Ectodermal cell (in vitro differentiated cells): ENCODE measurements at regions not wholly inside any gene's neighbourhood (a gene's known extent, or its start where the extent isn't known, plus 50 kb on each side); places are given as distances from the start of the nearest gene placed in this dataset.

Experiments used
- H3K27ac ChIP-seq: 2 replicates; pipeline ENCODE4 v1.7.0; 2013; ENCODE audit warnings: mild to moderate bottlenecking, low read depth, low read length; ENCODE audit not compliant: insufficient read depth, poor library complexity, severe bottlenecking
- H3K27me3 ChIP-seq: 2 replicates; pipeline ENCODE4 v1.7.0; 2013; ENCODE audit warnings: mild to moderate bottlenecking, low read length; ENCODE audit not compliant: insufficient read depth, control insufficient read depth, poor library complexity, severe bottlenecking
- H3K36me3 ChIP-seq: one replicate; pipeline ENCODE4 v1.7.0; 2013; ENCODE audit warnings: low read length; ENCODE audit not compliant: control insufficient read depth, insufficient read depth
- H3K4me1 ChIP-seq: one replicate; pipeline ENCODE4 v1.7.0; 2013; ENCODE audit warnings: low read length; ENCODE audit not compliant: control insufficient read depth, insufficient read depth
- H3K4me3 ChIP-seq: 2 replicates; pipeline ENCODE4 v1.7.0; 2013; ENCODE audit warnings: low read depth, low read length, control low read depth; ENCODE audit not compliant: insufficient read depth
- H3K9me3 ChIP-seq: 2 replicates; pipeline ENCODE4 v1.7.0; 2013; ENCODE audit warnings: mild to moderate bottlenecking, low read length, moderate library complexity; ENCODE audit not compliant: control insufficient read depth
- WGBS, 2 experiments: methylation state at CpG; one replicate each; pipeline ENCODE4 v1.1.7; 2013; ENCODE audit warnings: missing lambda C conversion rate in 2 of 2; 5-methylcytosine and 5-hydroxymethylcytosine counted together

- no peaks in the 10 kb centered on the region for H3K36me3 ChIP-seq
- no peaks in the 10 kb centered on the region for H3K9me3 ChIP-seq
- WGBS, 2 experiments, result 71 to 78% methylated on average over 5 to 6 of the region's 6 CpGs
- no peaks in the 10 kb centered on the region for H3K4me1 ChIP-seq
- no peak overlapping the region for H3K27ac ChIP-seq
- no peak overlapping the region for H3K4me3 ChIP-seq
- H3K27me3 ChIP-seq, result no peaks in the 10 kb centered on the region
Measured at GRCh38 chr4:29653221-29653620, 1066.9 kb upstream of the PCDH7 start.

DNA sequence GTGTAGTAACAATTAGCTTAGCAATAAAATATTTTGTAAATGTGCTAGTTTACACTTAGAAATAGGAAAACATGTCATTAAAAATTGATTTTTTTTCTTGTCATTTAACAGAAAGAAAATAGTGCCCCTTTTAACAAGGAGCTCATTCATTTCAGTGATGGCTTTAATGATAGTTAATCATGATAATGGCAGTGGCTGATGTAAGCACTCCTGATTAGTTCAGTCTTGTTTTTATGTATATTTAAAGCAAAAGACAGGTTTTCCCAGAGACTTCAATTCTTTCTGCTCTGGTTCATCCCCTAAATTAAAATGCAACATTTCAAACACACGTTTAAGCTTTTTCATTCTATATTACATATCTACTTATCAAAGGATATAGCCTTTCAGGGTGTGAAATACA is 1039.5 kb upstream of the PCDH7 start:
- no peaks in the 10 kb centered on the region for H3K4me1 ChIP-seq
- WGBS, 2 experiments, result 93 to 100% methylated on average over 1 of the region's 1 CpG
- no peaks in the 10 kb centered on the region for H3K36me3 ChIP-seq
- no peak overlapping the region for H3K4me3 ChIP-seq
- H3K27ac ChIP-seq, result no peak overlapping the region
- no peaks in the 10 kb centered on the region for H3K9me3 ChIP-seq
- no peaks in the 10 kb centered on the region for H3K27me3 ChIP-seq

DNA sequence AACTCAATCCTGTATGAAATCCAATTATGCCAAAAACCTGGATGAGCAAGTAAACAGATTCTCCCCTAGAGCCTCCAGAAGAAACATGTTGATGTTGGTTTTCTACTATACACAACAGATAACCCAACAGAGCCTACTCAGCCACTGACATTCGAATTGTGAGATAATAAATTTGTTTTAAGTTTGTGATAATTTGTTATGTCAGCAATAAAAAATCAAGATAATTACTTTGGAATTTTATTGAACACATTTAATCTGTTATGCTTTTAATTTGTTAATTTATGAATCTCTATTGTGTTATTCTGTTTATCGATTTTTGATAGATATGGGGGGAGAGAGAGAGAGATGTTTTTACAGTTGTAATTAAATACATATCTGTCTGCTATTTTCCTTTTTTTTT is 1016.1 kb upstream of the PCDH7 start:
- H3K27me3 ChIP-seq, result no peaks in the 10 kb centered on the region
- no peaks in the 10 kb centered on the region for H3K4me1 ChIP-seq
- no peak overlapping the region for H3K27ac ChIP-seq
- no peaks in the 10 kb centered on the region for H3K36me3 ChIP-seq
- no peak overlapping the region for H3K4me3 ChIP-seq
- no CpG with 5 or more reads among the region's 2 CpGs for WGBS, 2 experiments
- H3K9me3 ChIP-seq, result no peaks in the 10 kb centered on the region

DNA sequence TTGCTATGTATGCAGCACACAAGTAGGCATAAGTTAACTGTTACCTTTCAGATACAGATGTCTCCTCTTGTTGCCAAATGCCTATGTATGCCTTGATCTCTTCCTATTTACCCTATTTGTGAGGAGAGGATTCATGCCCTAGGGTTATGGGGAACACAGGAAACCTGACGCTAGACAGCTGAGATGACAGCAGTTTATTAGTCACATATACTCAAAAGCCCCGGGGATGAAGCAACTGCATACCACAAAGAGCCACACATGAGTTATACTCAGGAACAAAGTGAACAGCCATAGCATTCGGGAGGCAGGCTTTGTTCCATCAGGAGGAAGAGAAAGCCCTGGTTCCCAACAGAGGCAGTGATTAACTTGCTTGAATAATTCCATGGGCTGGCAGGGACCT is 1011.7 kb upstream of the PCDH7 start:
- H3K27me3 ChIP-seq, result no peaks in the 10 kb centered on the region
- no peak overlapping the region for H3K4me3 ChIP-seq
- H3K36me3 ChIP-seq, result no peaks in the 10 kb centered on the region
- WGBS, 2 experiments, result 85 to 87% methylated on average over 3 of the region's 3 CpGs
- H3K27ac ChIP-seq, result no peak overlapping the region
- no peaks in the 10 kb centered on the region for H3K9me3 ChIP-seq
- H3K4me1 ChIP-seq, result no peaks in the 10 kb centered on the region

DNA sequence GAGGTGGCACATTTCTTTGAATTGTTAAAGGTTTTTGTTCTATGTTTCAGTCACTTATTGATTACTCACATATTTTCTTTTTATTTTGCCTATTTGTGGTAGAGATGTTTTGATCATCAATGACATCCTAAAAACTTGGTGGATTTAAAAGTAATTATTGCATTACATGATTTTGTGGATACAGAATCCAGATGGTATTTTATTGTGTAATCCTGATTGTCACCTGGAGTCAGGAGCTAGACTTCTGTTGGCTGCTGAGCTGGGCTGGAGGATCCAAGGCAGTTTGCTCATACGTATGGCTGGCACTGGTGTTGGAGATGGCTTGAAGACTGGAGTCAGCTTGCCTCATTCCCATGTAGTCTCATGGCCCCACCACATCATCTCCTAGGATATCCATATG is 1009.6 kb upstream of the PCDH7 start:
- Histone ChIP-seq H3K36me3 (no peaks in the 10 kb centered on the region), H3K4me3 (no peak overlapping the region), H3K9me3 (no peaks in the 10 kb centered on the region), H3K4me1 (no peaks in the 10 kb centered on the region), H3K27me3 (no peaks in the 10 kb centered on the region), H3K27ac (no peak overlapping the region)
- WGBS, 2 experiments, result 93 to 100% methylated on average over 1 of the region's 1 CpG

DNA sequence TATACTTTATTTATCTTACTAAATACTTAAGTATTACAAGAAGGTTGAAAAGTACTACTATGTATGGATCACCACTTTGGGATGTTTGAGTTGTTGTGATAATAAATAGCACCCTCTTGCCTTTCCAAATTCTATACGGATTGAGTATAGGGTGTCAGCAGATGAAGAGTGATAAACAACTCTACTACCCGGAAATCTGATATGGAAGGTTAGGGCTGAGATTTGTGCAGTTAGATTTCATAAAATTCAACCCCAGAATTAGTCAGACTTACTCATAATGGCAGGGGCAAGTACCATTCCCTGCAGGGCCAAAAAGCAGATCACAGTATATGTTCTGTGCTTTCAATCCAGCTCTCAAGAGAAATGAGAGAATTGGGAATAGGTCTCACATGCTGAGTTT is 1008.9 kb upstream of the PCDH7 start:
- Histone ChIP-seq H3K4me3 (no peak overlapping the region), H3K27ac (no peak overlapping the region), H3K36me3 (no peaks in the 10 kb centered on the region), H3K9me3 (no peaks in the 10 kb centered on the region), H3K27me3 (no peaks in the 10 kb centered on the region), H3K4me1 (no peaks in the 10 kb centered on the region)
- WGBS, 2 experiments, result 100% methylated on average over 1 to 2 of the region's 2 CpGs

DNA sequence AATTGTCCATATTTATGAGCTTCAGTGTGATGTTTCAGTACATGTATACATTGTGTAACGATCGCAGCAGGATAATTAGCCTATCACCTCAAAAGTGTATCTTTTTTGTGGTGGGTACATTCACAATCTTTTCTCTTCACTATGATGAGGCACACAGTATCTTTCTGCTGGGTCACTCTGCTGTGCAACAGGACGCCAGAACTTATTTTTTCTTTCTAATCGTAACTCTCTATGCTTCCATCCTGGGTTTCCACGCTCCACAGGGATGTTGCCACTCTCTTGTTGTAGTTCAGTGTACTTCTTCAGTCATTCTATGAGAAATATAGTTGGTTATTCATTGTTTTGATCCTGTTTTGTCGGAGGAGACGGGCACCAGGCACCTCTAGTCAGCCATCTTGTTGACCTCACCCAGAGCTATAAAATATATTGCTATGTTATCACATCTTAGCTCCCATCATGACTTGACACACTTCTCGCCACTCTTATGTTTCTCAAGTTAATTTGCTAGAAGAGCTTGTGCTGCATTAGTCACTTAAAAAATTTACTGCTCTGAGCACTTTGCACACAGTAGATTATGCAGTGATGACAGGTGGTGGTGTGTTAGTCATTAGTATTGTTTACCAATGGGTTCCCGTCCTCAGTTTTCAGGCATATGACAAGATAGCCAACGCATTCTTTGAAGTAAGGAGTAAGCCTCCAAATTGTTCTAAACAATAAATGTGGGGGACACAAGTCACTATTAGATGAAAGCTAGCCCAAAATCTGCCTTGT is 1002.7 kb upstream of the PCDH7 start:
- H3K9me3 ChIP-seq, result no peaks in the 10 kb centered on the region
- no peaks in the 10 kb centered on the region for H3K36me3 ChIP-seq
- no peak overlapping the region for H3K4me3 ChIP-seq
- H3K27ac ChIP-seq, result no peak overlapping the region
- 89 to 97% methylated on average over 10 of the region's 10 CpGs for WGBS, 2 experiments
- no peaks in the 10 kb centered on the region for H3K27me3 ChIP-seq
- H3K4me1 ChIP-seq, result no peaks in the 10 kb centered on the region

DNA sequence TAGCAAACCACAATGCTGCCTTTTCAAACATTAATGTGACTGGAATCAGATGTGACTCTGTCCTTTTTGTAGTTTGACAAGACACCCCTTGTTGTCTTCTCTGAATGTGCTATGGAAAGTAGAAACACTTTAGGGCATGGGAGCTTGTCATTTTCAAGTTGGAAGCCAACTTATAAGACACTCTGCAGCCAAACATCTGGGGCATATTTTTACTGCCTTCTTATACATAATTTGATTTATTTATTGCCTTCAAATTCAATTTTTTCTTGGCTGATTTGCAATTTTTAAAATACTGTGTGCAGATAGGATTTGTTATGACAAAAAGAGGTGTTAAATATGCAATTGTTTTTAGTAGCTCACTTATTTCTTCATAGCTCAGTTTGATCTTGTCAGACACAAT is 1002.0 kb upstream of the PCDH7 start:
- H3K36me3 ChIP-seq, result no peaks in the 10 kb centered on the region

GRCh38 chr4:29722253-29722652 is 997.9 kb upstream of the PCDH7 start:
- Histone ChIP-seq H3K36me3 (no peaks in the 10 kb centered on the region), H3K9me3 (no peaks in the 10 kb centered on the region), H3K4me3 (no peak overlapping the region), H3K4me1 (no peaks in the 10 kb centered on the region), H3K27me3 (no peaks in the 10 kb centered on the region), H3K27ac (no peak overlapping the region)
- 94 to 95% methylated on average over 5 to 6 of the region's 6 CpGs for WGBS, 2 experiments

More for the DNA sequence above, 1002.0 kb upstream of the PCDH7 start:
- Histone ChIP-seq H3K4me3 (no peak overlapping the region), H3K9me3 (no peaks in the 10 kb centered on the region), H3K4me1 (no peaks in the 10 kb centered on the region), H3K27ac (no peak overlapping the region), H3K27me3 (no peaks in the 10 kb centered on the region)

- no peaks in the 10 kb centered on the region for H3K36me3 ChIP-seq
- no peak overlapping the region for H3K27ac ChIP-seq
- no peaks in the 10 kb centered on the region for H3K9me3 ChIP-seq
- H3K27me3 ChIP-seq, result no peaks in the 10 kb centered on the region
- 92 to 94% methylated on average over 3 of the region's 3 CpGs for WGBS, 2 experiments
- no peaks in the 10 kb centered on the region for H3K4me1 ChIP-seq
- H3K4me3 ChIP-seq, result no peak overlapping the region
Measured at GRCh38 chr4:29726938-29727337, 993.2 kb upstream of the PCDH7 start.
